IMR-90 (cell line): ENCODE measurements at regions not wholly inside any gene's neighbourhood (a gene's known extent, or its start where the extent isn't known, plus 50 kb on each side); places are given as distances from the start of the nearest gene placed in this dataset.
"Not testable (repeated sequence)": the region's sequence is repeated elsewhere in the genome, so short reads cannot be mapped to it uniquely, and the experiment has no call there.

Source experiments
- ATAC-seq: fragments of 200-7000 bp; cut with Tn5 transposase; 2 replicates; pipeline ENCODE4 v1.9.1; 2020; ENCODE audit warnings: low read depth, mild to moderate bottlenecking, moderate library complexity
- BruUV-seq: library from RNA; stranded (reverse); fragments of 400-500 nt; replicated peaks from 2 replicates; lab custom pipeline; 2021; lab: Mats Ljungman, UMichigan
- CTCF ChIA-PET: fragments of 300-600 bp; formaldehyde crosslinking; extraction: SDS; loops from one replicate; lab custom pipeline; 2021; ENCODE audit warnings: antibody characterized with exemption; lab: Yijun Ruan, JAX
- POLR2A ChIA-PET: fragments of 300-600 bp; sonication (Branson Sonifier 250); formaldehyde crosslinking; loops from one replicate; lab custom pipeline; 2022; ENCODE audit warnings: antibody characterized with exemption; ENCODE audit not compliant: unreplicated experiment; lab: Charles Lee
- DNase-seq: peaks from one replicate; pipeline ENCODE4 v3.0.0; 2013
- H2AFZ ChIP-seq: replicated peaks from 2 replicates; pipeline ENCODE3; 2013; ENCODE audit warnings: low read length, mild to moderate bottlenecking; ENCODE audit not compliant: poor library complexity
- H2AK5ac ChIP-seq: 2 replicates; pipeline ENCODE4 v1.6.1; 2013; ENCODE audit warnings: low read depth, low read length, inconsistent platforms
- H2AK9ac ChIP-seq: replicated peaks from 2 replicates; pipeline ENCODE3; 2013; ENCODE audit warnings: mild to moderate bottlenecking, low read depth, low read length, moderate library complexity; ENCODE audit not compliant: poor library complexity
- H2BK120ac ChIP-seq: 2 replicates; pipeline ENCODE4 v1.6.1; 2013; ENCODE audit warnings: low read depth, low read length, inconsistent platforms
- H2BK15ac ChIP-seq: 3 replicates; pipeline ENCODE4 v1.6.1; 2013; ENCODE audit warnings: low read depth, low read length, inconsistent platforms
- H2BK20ac ChIP-seq: 2 replicates; pipeline ENCODE4 v1.6.1; 2013; ENCODE audit warnings: low read depth, mild to moderate bottlenecking, inconsistent platforms, low read length, moderate library complexity
- H2BK5ac ChIP-seq: 2 replicates; pipeline ENCODE4 v1.6.1; 2013; ENCODE audit warnings: mild to moderate bottlenecking, low read depth, low read length, inconsistent platforms; ENCODE audit not compliant: poor library complexity, severe bottlenecking
- H3K14ac ChIP-seq: replicated peaks from 2 replicates; pipeline ENCODE4 v1.6.1; 2013; ENCODE audit warnings: low read depth, low read length, inconsistent platforms
- H3K18ac ChIP-seq: 2 replicates; pipeline ENCODE4 v1.6.1; 2013; ENCODE audit warnings: low read depth, low read length, control low read depth
- H3K23ac ChIP-seq: 2 replicates; pipeline ENCODE4 v1.6.1; 2013; ENCODE audit warnings: low read depth, low read length, inconsistent platforms
- H3K27ac ChIP-seq: 2 replicates; pipeline ENCODE4 v1.5.1; 2013; ENCODE audit warnings: mild to moderate bottlenecking, control low read depth, low read length; ENCODE audit not compliant: insufficient read depth
- H3K27me3 ChIP-seq: 2 replicates; pipeline ENCODE4 v1.6.1; 2013; ENCODE audit warnings: low read length; ENCODE audit not compliant: control insufficient read depth, insufficient read depth
- H3K36me3 ChIP-seq: 2 replicates; pipeline ENCODE4 v1.6.1; 2013; ENCODE audit warnings: low read length, mixed read lengths; ENCODE audit not compliant: control insufficient read depth, insufficient read depth
- H3K4ac ChIP-seq: 2 replicates; pipeline ENCODE4 v1.6.1; 2013; ENCODE audit warnings: low read depth, low read length, inconsistent platforms
- H3K4me1 ChIP-seq: 2 replicates; pipeline ENCODE4 v1.6.1; 2013; ENCODE audit warnings: low read length, mixed read lengths; ENCODE audit not compliant: control insufficient read depth, insufficient read depth
- H3K4me2 ChIP-seq: 2 replicates; pipeline ENCODE4 v1.6.1; 2013; ENCODE audit warnings: low read depth, mild to moderate bottlenecking, control low read depth, low read length, moderate library complexity
- H3K4me3 ChIP-seq: 2 replicates; pipeline ENCODE4 v1.5.1; 2013; ENCODE audit warnings: low read depth, mild to moderate bottlenecking, control low read depth, low read length, moderate library complexity; ENCODE audit not compliant: insufficient read depth
- H3K56ac ChIP-seq: 2 replicates; pipeline ENCODE4 v1.6.1; 2013; ENCODE audit warnings: low read length, inconsistent platforms; ENCODE audit not compliant: insufficient read depth; ENCODE audit errors: extremely low read depth
- H3K79me1 ChIP-seq, 2 experiments: 2 replicates each; pipeline ENCODE4 v1.6.1; 2013; ENCODE audit warnings: low read length in 2 of 2, inconsistent platforms in 1 of 2, low read depth in 1 of 2
- H3K9ac ChIP-seq: 2 replicates; pipeline ENCODE4 v1.6.1; 2013; ENCODE audit warnings: low read depth, low read length, control low read depth
- H3K9me1 ChIP-seq: 2 replicates; pipeline ENCODE4 v1.6.1; 2013; ENCODE audit warnings: low read length, inconsistent platforms; ENCODE audit not compliant: insufficient read depth
- H3K9me3 ChIP-seq: 2 replicates; pipeline ENCODE4 v1.6.1; 2013; ENCODE audit warnings: low read length; ENCODE audit not compliant: control insufficient read depth, insufficient read depth
- H4K20me1 ChIP-seq: 2 replicates; pipeline ENCODE4 v1.6.1; 2013; ENCODE audit warnings: low read length, inconsistent platforms; ENCODE audit not compliant: insufficient read depth
- H4K5ac ChIP-seq: 2 replicates; pipeline ENCODE4 v1.6.1; 2013; ENCODE audit warnings: mild to moderate bottlenecking, low read depth, low read length, control low read depth
- H4K8ac ChIP-seq, 2 experiments: 2 replicates each; pipeline ENCODE4 v1.6.1; 2013; ENCODE audit warnings: low read depth in 2 of 2, low read length in 2 of 2, control low read depth in 1 of 2, inconsistent platforms in 1 of 2
- H4K91ac ChIP-seq: 2 replicates; pipeline ENCODE4 v1.6.1; 2013; ENCODE audit warnings: low read depth, low read length, inconsistent platforms; ENCODE audit not compliant: insufficient read depth
- MAFK ChIP-seq: IDR thresholded peaks from 2 replicates; pipeline ENCODE4 v1.6.1; 2012; ENCODE audit warnings: low read depth, low read length, improper control_type of control experiment
- RAD21 ChIP-seq: IDR thresholded peaks from 2 replicates; pipeline ENCODE4 v1.6.1; 2012; ENCODE audit warnings: low read length, improper control_type of control experiment
- WGBS, 2 experiments: methylation state at CpG; one replicate each; pipeline versions ENCODE4 v1.1.5 to v1.1.7; 2013; ENCODE audit warnings: missing lambda C conversion rate in 2 of 2; ENCODE audit not compliant: insufficient read length in 1 of 2; ENCODE audit errors: extremely low coverage in 2 of 2; 5-methylcytosine and 5-hydroxymethylcytosine counted together
- dilution Hi-C: fragments of 300-500 bp; cut with HindIII; formaldehyde crosslinking; loops from one replicate; pipeline ENCODE4 v1.14.3; 2018; ENCODE audit warnings: low sequenced_read_pairs; ENCODE audit not compliant: unreplicated experiment
- in situ Hi-C: fragments of 300-500 bp; cut with MboI; formaldehyde crosslinking; loops from 3 replicates; pipeline ENCODE4 v1.14.3; 2019; ENCODE audit warnings: low sequenced_read_pairs, inconsistent platforms, mixed read lengths
- intact Hi-C: fragments of 100-400 bp; cut with micrococcal nuclease; formaldehyde crosslinking; loops from 2 replicates; pipeline ENCODE4 v1.10.0; 2022

- Histone ChIP-seq H3K4me3 (no peak overlapping the region), H4K8ac (no peak overlapping the region), H3K23ac (no peak overlapping the region), H3K4ac (no peak overlapping the region), H3K79me1 (no peaks in the 10 kb centered on the region), H2AFZ (no peak overlapping the region), H3K9ac (no peak overlapping the region), H3K18ac (no peak overlapping the region), H3K36me3 (no peaks in the 10 kb centered on the region), H3K14ac (no peak overlapping the region), H3K9me1 (no peaks in the 10 kb centered on the region), H2BK15ac (no peak overlapping the region), H3K9me3 (no peaks in the 10 kb centered on the region), H3K4me1 (no peaks in the 10 kb centered on the region), H2AK9ac (no peak overlapping the region), H2BK20ac (no peak overlapping the region), H4K20me1 (no peaks in the 10 kb centered on the region), H2BK5ac (no peak overlapping the region), H2BK120ac (no peak overlapping the region), H2AK5ac (no peak overlapping the region), H3K27ac (no peak overlapping the region), H3K56ac (no peak overlapping the region), H4K5ac (no peak overlapping the region), H4K91ac (no peak overlapping the region), H3K4me2 (no peak overlapping the region), H3K27me3 (no peaks in the 10 kb centered on the region)
- DNase-seq (no peak), ATAC-seq (no peak)
- BruUV-seq: no TSS peak
- WGBS, 2 experiments: no CpG with 5 or more reads among the region's 1 CpG
- in situ Hi-C loops (no loop called here), intact Hi-C loops (no loop called here), dilution Hi-C loops (no loop called here)
- ChIA-PET CTCF (no interaction called here), POLR2A (no interaction called here)
- TF ChIP-seq RAD21 (no peak), MAFK (peak; percentile 12; the same call in 1 of the 2 replicates)
Measured at GRCh38 chr5:21573416-21574314, 1279.5 kb downstream of the CDH12 start.

DNA sequence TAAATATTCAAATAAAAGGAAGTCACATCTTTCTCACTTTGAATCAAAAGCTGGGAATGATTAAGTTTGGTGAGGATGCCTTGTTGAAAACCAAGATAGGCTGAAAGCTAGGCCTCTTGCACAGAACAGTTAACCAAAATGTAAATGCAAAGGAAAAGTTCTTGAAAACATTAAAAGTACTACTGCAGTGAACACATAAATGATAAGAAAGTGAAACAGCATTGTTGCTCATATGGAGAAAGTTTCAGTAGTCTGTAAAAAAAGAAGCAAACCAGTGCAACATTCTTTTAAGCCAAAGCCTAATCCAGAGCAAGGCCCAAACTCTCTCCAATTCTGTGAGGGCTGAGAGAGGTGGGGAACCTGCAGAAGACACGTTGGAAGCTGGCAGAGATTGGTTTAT, 1281.9 kb downstream of the CDH12 start:
- H2AK5ac ChIP-seq, H3K4ac ChIP-seq, H3K14ac ChIP-seq, H4K8ac ChIP-seq, H4K20me1 ChIP-seq, H3K27ac ChIP-seq, DNase-seq, H3K79me1 ChIP-seq, H3K4me1 ChIP-seq, CTCF ChIA-PET, H2BK20ac ChIP-seq, H3K9me1 ChIP-seq, H3K27me3 ChIP-seq, H2AK9ac ChIP-seq, H3K18ac ChIP-seq, H3K4me3 ChIP-seq, H3K9me3 ChIP-seq, H2BK15ac ChIP-seq, H4K91ac ChIP-seq, H2BK120ac ChIP-seq, H3K36me3 ChIP-seq, H4K5ac ChIP-seq, H3K4me2 ChIP-seq, H3K9ac ChIP-seq, in situ Hi-C loops, BruUV-seq, ATAC-seq, POLR2A ChIA-PET, H2AFZ ChIP-seq, intact Hi-C loops, dilution Hi-C loops, H2BK5ac ChIP-seq, H3K23ac ChIP-seq, H3K56ac ChIP-seq: not testable (repeated sequence)
- no CpG with 5 or more reads among the region's 1 CpG for WGBS, 2 experiments
